Ovary (tissue), 7 donors: ENCODE measurements at regions not wholly inside any gene's neighbourhood (a gene's known extent, or its start where the extent isn't known, plus 50 kb on each side); places are given as distances from the start of the nearest gene placed in this dataset.
"Not testable (repeated sequence)": the region's sequence is repeated elsewhere in the genome, so short reads cannot be mapped to it uniquely, and the experiment has no call there.

Experiments used
- DNase-seq, 5 donors: peaks; one replicate each; pipeline ENCODE4 v3.0.0-alpha.2; 2019 to 2020
- H3K27ac ChIP-seq, 2 donors: fragments of 200-600 bp; one replicate each; pipeline versions ENCODE4 v1.5.1 to v1.8.0; 2019 to 2022
- H3K27me3 ChIP-seq: fragments of 200-600 bp; one replicate; pipeline ENCODE4 v1.8.0; 2022
- H3K36me3 ChIP-seq: fragments of 200-600 bp; sonication (generic); one replicate; pipeline ENCODE4 v1.5.1; 2019
- H3K4me1 ChIP-seq: one replicate; pipeline ENCODE4 v1.8.1; 2013; ENCODE audit warnings: mild to moderate bottlenecking, moderate library complexity; ENCODE audit not compliant: insufficient read depth
- H3K4me3 ChIP-seq: fragments of 200-600 bp; sonication (generic); one replicate; pipeline ENCODE4 v1.5.1; 2017
- H3K9me3 ChIP-seq, 2 donors: fragments of 200-600 bp in 1 of 2; sonication (generic) in 1 of 2; one replicate each; pipeline versions ENCODE4 v1.5.1 to v1.8.1; 2013 to 2019; ENCODE audit warnings: mild to moderate bottlenecking in 1 of 2, moderate library complexity in 1 of 2
- WGBS, 3 donors: extraction: QIAGEN DNeasy Blood & Tissue Kit in 1 of 3; methylation state at CpG; one replicate each; pipeline versions ENCODE4 v1.1.5 to v1.1.7; 2013 to 2017; 5-methylcytosine and 5-hydroxymethylcytosine counted together
- intact Hi-C, 4 donors: fragments of 100-400 bp; cut with DNase I; formaldehyde crosslinking; loops; one replicate each; pipeline versions ENCODE4 v1.11.0 to v1.15.1; 2022 to 2023
- donor health status: DM: no; HTN: no; CAD: no; lungs with moderate emphysema.
- donor health status: DM: no; HTN: no; CAD: no.
- donor health status: Bipolar disorder and iron deficiency.
- donor health status: DM: no; HTN: no; CAD: no.
- donor health status: DM: yes; HTN: yes; CAD: no.

DNA sequence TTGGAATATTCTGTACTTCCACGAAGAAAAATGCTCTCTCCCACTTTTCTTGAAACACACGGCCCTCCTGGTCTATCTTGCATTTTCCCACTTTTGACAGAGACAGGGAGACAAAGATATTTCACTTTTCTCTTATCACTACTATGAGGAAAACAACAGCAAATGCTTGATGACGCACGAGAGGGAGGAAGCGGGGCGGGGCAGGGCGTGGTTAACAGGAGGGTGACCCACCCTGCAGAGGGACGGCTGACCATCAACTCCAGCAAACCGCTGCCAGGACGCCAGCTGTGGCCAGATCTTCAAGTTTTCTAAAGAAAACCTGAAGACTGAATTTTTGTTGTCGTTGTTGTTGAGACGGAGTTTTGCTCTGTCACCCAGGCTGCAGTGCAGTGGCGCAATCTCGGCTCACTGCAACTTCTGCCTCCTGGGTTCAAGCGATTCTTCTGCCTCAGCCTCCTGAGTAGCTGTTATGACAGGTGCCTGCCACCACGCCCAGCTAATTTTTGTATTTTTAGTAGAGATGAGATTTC, 63.8 kb downstream of the NSUN5 start:
- H3K4me3 ChIP-seq, H3K4me1 ChIP-seq, DNase-seq, H3K27me3 ChIP-seq, intact Hi-C loops, H3K27ac ChIP-seq, H3K9me3 ChIP-seq, H3K36me3 ChIP-seq: not testable (repeated sequence)
- WGBS, 3 donors = 69 to 78% (median 70%) methylated on average over 12 to 15 of the region's 16 CpGs

- H3K27me3 ChIP-seq, H3K36me3 ChIP-seq, intact Hi-C loops, H3K4me1 ChIP-seq, H3K9me3 ChIP-seq, H3K27ac ChIP-seq: not testable (repeated sequence)
- peak; percentile 90 to 95 (median 93) for DNase-seq
- peak overlapping the region; percentile 18 for H3K4me3 ChIP-seq
- 1% methylated on average over 18 of the region's 72 CpGs; no CpG with 5 or more reads in 2 of the 3 donors for whole genome bisulfite sequencing, 3 donors
Observed at GRCh38 chr7:73234994-73235717, 73.5 kb downstream of the NSUN5 start.

GRCh38 chr7:73225745-73226144, 82.9 kb downstream of the NSUN5 start:
- H3K9me3 ChIP-seq, DNase-seq, H3K4me3 ChIP-seq, H3K27ac ChIP-seq, intact Hi-C loops, H3K27me3 ChIP-seq, H3K4me1 ChIP-seq, H3K36me3 ChIP-seq: not testable (repeated sequence)
- WGBS, 3 donors = 76 to 81% (median 77%) methylated on average over 14 to 15 of the region's 15 CpGs

GRCh38 chr7:73221724-73222123, 86.9 kb downstream of the NSUN5 start:
- H3K27ac ChIP-seq, intact Hi-C loops: not testable (repeated sequence)
- no CpG with 5 or more reads among the region's 6 CpGs for WGBS, 3 donors

GRCh38 chr7:73220766-73221370, 87.8 kb downstream of the NSUN5 start:
- intact Hi-C loops, H3K4me3 ChIP-seq, H3K27me3 ChIP-seq, H3K36me3 ChIP-seq, H3K9me3 ChIP-seq, DNase-seq, H3K4me1 ChIP-seq, H3K27ac ChIP-seq: not testable (repeated sequence)
- no CpG with 5 or more reads among the region's 6 CpGs for WGBS, 3 donors

More at GRCh38 chr7:73221724-73222123, 86.9 kb downstream of the NSUN5 start:
- H3K4me3 ChIP-seq, H3K27me3 ChIP-seq, H3K9me3 ChIP-seq, H3K36me3 ChIP-seq, H3K4me1 ChIP-seq, DNase-seq: not testable (repeated sequence)

- H3K4me1 ChIP-seq, H3K27ac ChIP-seq, H3K36me3 ChIP-seq, H3K27me3 ChIP-seq, H3K9me3 ChIP-seq, H3K4me3 ChIP-seq, DNase-seq, intact Hi-C loops: not testable (repeated sequence)
- WGBS, 3 donors = no CpG with 5 or more reads among the region's 15 CpGs
Observed at GRCh38 chr7:73220357-73220756, 88.3 kb downstream of the NSUN5 start.

DNA sequence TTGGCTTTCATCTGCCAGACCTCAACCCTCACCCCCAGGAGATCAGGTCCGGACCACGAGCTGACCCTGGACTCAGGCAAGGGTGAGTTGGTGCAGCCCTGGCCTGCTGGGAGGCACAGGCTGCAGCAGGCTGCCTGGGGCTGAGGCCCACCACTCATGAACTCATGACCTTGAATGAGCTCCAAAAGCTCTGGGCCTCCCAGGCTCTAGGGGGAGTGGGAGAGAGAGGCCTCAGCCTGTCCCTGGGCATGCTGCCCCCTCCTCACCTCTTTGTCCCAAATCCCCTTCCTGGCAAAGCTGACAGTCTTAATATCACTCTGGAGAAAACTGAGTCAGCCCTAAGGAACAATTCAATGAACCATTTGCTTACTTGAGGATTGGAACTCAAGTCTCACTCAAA, 89.8 kb downstream of the NSUN5 start:
- DNase-seq = not testable (repeated sequence)

GRCh38 chr7:73216046-73216675, 92.5 kb downstream of the NSUN5 start:
- H3K27ac ChIP-seq, H3K36me3 ChIP-seq, intact Hi-C loops, H3K4me3 ChIP-seq, H3K9me3 ChIP-seq, H3K4me1 ChIP-seq, H3K27me3 ChIP-seq, DNase-seq: not testable (repeated sequence)
- 87 to 99% (median 92%) methylated on average over 2 to 7 of the region's 10 CpGs for WGBS, 3 donors

More for the DNA sequence above, 89.8 kb downstream of the NSUN5 start:
- H3K9me3 ChIP-seq, H3K36me3 ChIP-seq, H3K27ac ChIP-seq, H3K4me1 ChIP-seq, H3K27me3 ChIP-seq, H3K4me3 ChIP-seq, intact Hi-C loops: not testable (repeated sequence)
- no CpG with 5 or more reads among the region's 2 CpGs for WGBS, 3 donors

GRCh38 chr7:73215232-73215631, 93.4 kb downstream of the NSUN5 start:
- H3K4me3 ChIP-seq, H3K4me1 ChIP-seq, H3K27ac ChIP-seq, intact Hi-C loops, H3K27me3 ChIP-seq, H3K9me3 ChIP-seq, H3K36me3 ChIP-seq, DNase-seq: not testable (repeated sequence)
- WGBS, 3 donors = no CpG with 5 or more reads among the region's 7 CpGs

DNA sequence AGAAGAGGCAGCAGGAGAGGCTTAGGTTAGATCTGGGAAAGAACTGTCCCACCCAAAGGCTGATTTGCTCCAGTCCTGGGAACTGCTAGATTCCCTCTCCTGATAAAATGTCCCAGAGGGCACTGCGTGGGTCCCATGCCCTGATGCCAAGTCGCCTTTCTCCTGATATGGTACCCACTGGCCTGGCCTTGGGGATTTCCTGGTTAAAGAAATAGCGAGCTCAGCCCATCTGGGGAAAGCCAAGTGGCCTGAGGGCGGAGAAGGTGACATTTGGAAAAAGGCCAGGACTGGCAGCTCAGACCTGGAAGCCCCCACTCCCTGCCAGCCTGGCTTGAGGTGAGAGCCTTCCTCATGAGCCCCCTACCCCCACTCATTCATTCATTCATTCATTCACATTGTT, 94.2 kb downstream of the NSUN5 start:
- intact Hi-C loops = not testable (repeated sequence)

GRCh38 chr7:73213076-73213475, 95.5 kb downstream of the NSUN5 start:
- H3K27ac ChIP-seq, H3K36me3 ChIP-seq, intact Hi-C loops, H3K9me3 ChIP-seq, H3K27me3 ChIP-seq, H3K4me3 ChIP-seq, H3K4me1 ChIP-seq: not testable (repeated sequence)
- 53 to 89% (median 58%) methylated on average over 1 to 4 of the region's 7 CpGs for WGBS, 3 donors
- peak in 3 of 5 donors; percentile 8 to 30 (median 8) for DNase-seq

More for the DNA sequence above, 94.2 kb downstream of the NSUN5 start:
- 64 to 83% (median 64%) methylated on average over 3 to 4 of the region's 4 CpGs for WGBS, 3 donors
- H3K4me1 ChIP-seq, H3K4me3 ChIP-seq, H3K36me3 ChIP-seq, H3K27me3 ChIP-seq, H3K9me3 ChIP-seq, H3K27ac ChIP-seq: not testable (repeated sequence)
- peak in 3 of 5 donors; percentile 14 to 30 (median 19) for DNase-seq

- WGBS, 3 donors = 25 to 67% (median 62%) methylated on average over 1 of the region's 3 CpGs
- H3K36me3 ChIP-seq, H3K27me3 ChIP-seq, H3K9me3 ChIP-seq, DNase-seq, H3K4me3 ChIP-seq, intact Hi-C loops, H3K27ac ChIP-seq, H3K4me1 ChIP-seq: not testable (repeated sequence)
Observed at GRCh38 chr7:73205594-73205993, 103.0 kb downstream of the NSUN5 start.
